Immature natural killer cell (primary cell): ENCODE measurements at regions not wholly inside any gene's neighbourhood (a gene's known extent, or its start where the extent isn't known, plus 50 kb on each side); places are given as distances from the start of the nearest gene placed in this dataset.
"Not testable (repeated sequence)": the region's sequence is repeated elsewhere in the genome, so short reads cannot be mapped to it uniquely, and the experiment has no call there.

Experiments
- DNase-seq, 3 donors: peaks; one replicate each; pipeline ENCODE4 v3.0.0; 2022; ENCODE audit warnings: mixed read lengths in 1 of 3
- H3K27ac Mint-ChIP-seq, 6 donors: one replicate each; pipeline ENCODE4 v1.8.0; 2020; ENCODE audit warnings: mixed read lengths in 6 of 6, mild to moderate bottlenecking in 5 of 6, inconsistent platforms in 4 of 6, moderate library complexity in 3 of 6
- H3K27me3 Mint-ChIP-seq, 3 donors: one replicate each; pipeline ENCODE4 v1.8.0; 2020 to 2021; ENCODE audit warnings: low read depth in 3 of 3, mild to moderate bottlenecking in 3 of 3, mixed read lengths in 3 of 3, moderate library complexity in 3 of 3, inconsistent platforms in 1 of 3
- H3K36me3 Mint-ChIP-seq, 3 donors: one replicate each; pipeline ENCODE4 v1.8.0; 2020; ENCODE audit warnings: mixed read lengths in 3 of 3, inconsistent platforms in 2 of 3, mild to moderate bottlenecking in 2 of 3
- H3K4me1 Mint-ChIP-seq, 2 donors: one replicate each; pipeline ENCODE4 v1.8.0; 2020; ENCODE audit warnings: inconsistent platforms in 2 of 2, mild to moderate bottlenecking in 2 of 2, mixed read lengths in 2 of 2, moderate library complexity in 1 of 2
- H3K4me3 Mint-ChIP-seq, 5 donors: one replicate each; pipeline ENCODE4 v1.8.0; 2020; ENCODE audit warnings: mild to moderate bottlenecking in 5 of 5, mixed read lengths in 5 of 5, inconsistent platforms in 3 of 5, moderate library complexity in 3 of 5
- H3K9me3 Mint-ChIP-seq, 6 donors: one replicate each; pipeline ENCODE4 v1.8.0; 2020; ENCODE audit warnings: mild to moderate bottlenecking in 6 of 6, mixed read lengths in 6 of 6, inconsistent platforms in 4 of 6, moderate library complexity in 3 of 6

GRCh38 chr6:2579804-2580570 is 170.7 kb downstream of the MYLK4 start:
- H3K36me3 Mint-ChIP-seq = no peaks in the 10 kb centered on the region
- H3K27ac Mint-ChIP-seq = no peak overlapping the region
- peaks cover 0 to 15% (median 7%) of the 10 kb centered on the region in 3 donors for H3K27me3 Mint-ChIP-seq

GRCh38 chr6:2579241-2579761 is 171.4 kb downstream of the MYLK4 start:
- no peaks in the 10 kb centered on the region for H3K4me1 Mint-ChIP-seq
- DNase-seq = no peak
- H3K4me3 Mint-ChIP-seq = no peak overlapping the region
- peaks cover 0 to 7% (median 3%) of the 10 kb centered on the region in 6 donors for H3K9me3 Mint-ChIP-seq
- H3K27ac Mint-ChIP-seq = no peak overlapping the region
- H3K27me3 Mint-ChIP-seq = peaks cover 0 to 10% (median 7%) of the 10 kb centered on the region in 3 donors
- H3K36me3 Mint-ChIP-seq = no peaks in the 10 kb centered on the region

More at GRCh38 chr6:2579804-2580570, 170.7 kb downstream of the MYLK4 start:
- Mint-ChIP-seq H3K4me1 (no peaks in the 10 kb centered on the region), H3K4me3 (no peak overlapping the region), H3K9me3 (peaks cover 0 to 2% (median 0%) of the 10 kb centered on the region in 6 donors)
- no peak for DNase-seq

GRCh38 chr6:2578767-2579166 is 172.0 kb downstream of the MYLK4 start:
- no peak for DNase-seq
- Mint-ChIP-seq H3K4me3 (no peak overlapping the region), H3K27ac (no peak overlapping the region), H3K27me3 (peaks cover 0 to 10% (median 7%) of the 10 kb centered on the region in 3 donors), H3K36me3 (no peaks in the 10 kb centered on the region), H3K9me3 (peaks cover 0 to 7% (median 3%) of the 10 kb centered on the region in 6 donors), H3K4me1 (no peaks in the 10 kb centered on the region)

GRCh38 chr6:2576499-2576898 is 174.2 kb downstream of the MYLK4 start:
- Mint-ChIP-seq H3K9me3 (peaks cover 0 to 7% (median 3%) of the 10 kb centered on the region in 6 donors), H3K27me3 (peaks cover 5 to 8% (median 5%) of the 10 kb centered on the region in 3 donors), H3K27ac (no peak overlapping the region), H3K4me1 (no peaks in the 10 kb centered on the region), H3K36me3 (no peaks in the 10 kb centered on the region), H3K4me3 (no peak overlapping the region)
- no peak for DNase-seq

GRCh38 chr6:2575236-2575635 is 175.5 kb downstream of the MYLK4 start:
- Mint-ChIP-seq H3K4me1 (no peaks in the 10 kb centered on the region), H3K9me3 (peaks cover 0 to 7% (median 3%) of the 10 kb centered on the region in 6 donors), H3K27ac (no peak overlapping the region), H3K27me3 (peaks cover 7 to 9% (median 8%) of the 10 kb centered on the region in 3 donors), H3K4me3 (no peak overlapping the region), H3K36me3 (no peaks in the 10 kb centered on the region)
- DNase-seq = no peak

- not testable (repeated sequence) for H3K27me3 Mint-ChIP-seq, H3K4me1 Mint-ChIP-seq, H3K4me3 Mint-ChIP-seq, H3K9me3 Mint-ChIP-seq, H3K36me3 Mint-ChIP-seq, H3K27ac Mint-ChIP-seq, DNase-seq
These were observed 181.3 kb downstream of the MYLK4 start for GRCh38 chr6:2569420-2569819.

GRCh38 chr6:2566048-2566447 is 184.7 kb downstream of the MYLK4 start:
- Mint-ChIP-seq H3K4me3 (no peak overlapping the region), H3K4me1 (no peaks in the 10 kb centered on the region), H3K27ac (no peak overlapping the region), H3K9me3 (peaks cover 0 to 4% (median 0%) of the 10 kb centered on the region in 6 donors), H3K36me3 (no peaks in the 10 kb centered on the region), H3K27me3 (peaks cover 2 to 9% (median 4%) of the 10 kb centered on the region in 3 donors)
- no peak for DNase-seq

- Mint-ChIP-seq H3K4me1 (no peaks in the 10 kb centered on the region), H3K36me3 (no peaks in the 10 kb centered on the region), H3K27me3 (peaks cover 2 to 9% (median 4%) of the 10 kb centered on the region in 3 donors), H3K9me3 (peaks cover 0 to 4% (median 0%) of the 10 kb centered on the region in 6 donors), H3K4me3 (no peak overlapping the region), H3K27ac (no peak overlapping the region)
- no peak for DNase-seq
These were observed 185.2 kb downstream of the MYLK4 start for GRCh38 chr6:2565499-2565898.

- Mint-ChIP-seq H3K27ac (no peak overlapping the region), H3K36me3 (no peaks in the 10 kb centered on the region), H3K4me1 (no peaks in the 10 kb centered on the region), H3K27me3 (peaks cover 2 to 9% (median 3%) of the 10 kb centered on the region in 3 donors), H3K9me3 (peaks cover 0 to 2% (median 0%) of the 10 kb centered on the region in 6 donors), H3K4me3 (no peak overlapping the region)
- DNase-seq = no peak
These were observed 187.1 kb downstream of the MYLK4 start for GRCh38 chr6:2563635-2564034.

- Mint-ChIP-seq H3K4me1 (no peaks in the 10 kb centered on the region), H3K27ac (no peak overlapping the region), H3K27me3 (peaks cover 1 to 9% (median 2%) of the 10 kb centered on the region in 3 donors), H3K36me3 (no peaks in the 10 kb centered on the region), H3K4me3 (no peak overlapping the region), H3K9me3 (peaks cover 0 to 2% (median 0%) of the 10 kb centered on the region in 6 donors)
- no peak for DNase-seq
These were observed 187.8 kb downstream of the MYLK4 start for GRCh38 chr6:2562721-2563451.

- H3K4me1 Mint-ChIP-seq = no peaks in the 10 kb centered on the region
- H3K9me3 Mint-ChIP-seq = peaks cover 0 to 1% (median 0%) of the 10 kb centered on the region in 6 donors
These were observed 189.6 kb downstream of the MYLK4 start for GRCh38 chr6:2560917-2561698.

GRCh38 chr6:2560140-2560818 is 190.4 kb downstream of the MYLK4 start:
- Mint-ChIP-seq H3K9me3 (no peaks in the 10 kb centered on the region), H3K27me3 (peaks cover 2 to 6% (median 5%) of the 10 kb centered on the region in 3 donors), H3K27ac (no peak overlapping the region)

More at GRCh38 chr6:2560917-2561698, 189.6 kb downstream of the MYLK4 start:
- no peak for DNase-seq
- Mint-ChIP-seq H3K36me3 (no peaks in the 10 kb centered on the region), H3K27ac (no peak overlapping the region), H3K4me3 (no peak overlapping the region), H3K27me3 (peaks cover 1 to 5% (median 2%) of the 10 kb centered on the region in 3 donors)

More at GRCh38 chr6:2560140-2560818, 190.4 kb downstream of the MYLK4 start:
- Mint-ChIP-seq H3K4me3 (no peak overlapping the region), H3K36me3 (no peaks in the 10 kb centered on the region), H3K4me1 (no peaks in the 10 kb centered on the region)
- DNase-seq = no peak
